CD4-positive, alpha-beta T cell treated with Interleukin-1 beta for 1 hour (primary cell): ENCODE measurements at regions not wholly inside any gene's neighbourhood (a gene's known extent, or its start where the extent isn't known, plus 50 kb on each side); places are given as distances from the start of the nearest gene placed in this dataset.
"Not testable (repeated sequence)": the region's sequence is repeated elsewhere in the genome, so short reads cannot be mapped to it uniquely, and the experiment has no call there.

Experiments used
- DNase-seq, 2 donors: peaks; one replicate each; pipeline ENCODE4 v3.0.0-alpha.2; 2020 to 2022

DNA sequence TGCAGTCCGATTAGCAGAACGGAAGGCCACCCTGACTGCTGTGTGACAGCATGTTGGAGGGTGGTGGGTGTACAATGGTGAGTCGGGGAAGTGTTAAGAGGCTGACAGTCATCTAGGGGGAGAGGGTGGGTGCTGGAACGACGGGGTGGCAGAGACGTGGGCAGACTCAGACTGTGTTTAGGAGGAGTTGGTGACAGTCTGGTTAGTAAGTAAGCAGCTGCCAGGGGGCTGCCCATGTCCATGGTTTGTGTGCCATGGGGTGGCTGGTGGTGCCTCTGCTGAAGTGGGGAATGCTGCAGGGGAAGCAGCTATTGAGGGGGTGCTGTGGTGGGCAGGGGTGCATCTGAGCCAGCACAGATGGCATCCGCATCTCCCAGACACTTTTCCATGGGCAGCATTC, 51.3 kb upstream of the BOD1 start:
- no peak for DNase-seq

DNA sequence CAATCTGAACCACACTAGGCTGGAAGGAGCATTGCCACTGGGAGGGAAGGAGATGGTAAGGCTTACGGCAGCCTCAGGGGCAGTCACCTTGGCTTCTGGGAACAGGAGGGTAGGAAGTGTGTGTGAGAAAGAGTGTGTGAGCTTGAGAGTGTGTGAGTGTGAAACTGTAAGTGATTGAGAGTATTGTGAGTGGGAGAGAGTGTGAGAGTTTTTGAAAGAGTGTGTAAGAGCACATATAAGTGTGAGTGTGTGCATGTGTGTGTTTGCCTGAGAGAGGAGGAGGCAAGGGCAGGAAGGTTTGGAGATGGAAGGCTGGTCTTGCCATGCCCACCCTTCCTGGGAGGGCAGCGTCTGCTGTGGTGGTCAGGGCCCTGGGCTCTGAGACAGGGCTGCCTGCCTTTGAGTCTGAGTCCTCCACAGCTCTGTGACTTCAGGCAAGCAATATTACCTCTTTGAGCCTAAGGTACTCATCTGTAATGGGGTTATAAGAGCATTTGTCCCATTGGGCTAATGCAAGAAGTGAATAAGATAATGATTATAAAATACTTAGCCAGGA, 51.9 kb upstream of the BOD1 start:
- no peak for DNase-seq

DNA sequence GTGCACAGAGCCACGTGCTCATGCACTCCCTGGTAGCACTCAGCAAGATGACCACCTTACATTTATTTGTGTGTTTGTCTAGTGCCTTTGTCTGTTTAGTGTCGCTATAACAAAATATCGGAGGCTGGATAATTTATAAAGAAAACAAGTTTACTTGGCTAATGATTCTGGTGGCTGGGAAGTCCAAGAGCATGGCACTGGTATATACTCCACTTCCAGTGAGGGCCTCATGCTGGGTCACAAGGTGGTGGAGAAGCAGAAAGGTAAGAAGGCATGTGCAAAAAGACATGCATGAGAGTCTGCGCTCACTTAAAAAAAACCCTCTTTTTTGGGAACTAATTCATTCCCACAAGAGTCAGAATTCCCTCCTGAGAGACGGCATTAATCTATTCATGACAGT, 52.5 kb upstream of the BOD1 start:
- no peak for DNase-seq

- DNase-seq = no peak
These were observed 53.0 kb upstream of the BOD1 start for GRCh38 chr5:173669483-173669882.

GRCh38 chr5:173670130-173670651, 53.7 kb upstream of the BOD1 start:
- DNase-seq = no peak

DNA sequence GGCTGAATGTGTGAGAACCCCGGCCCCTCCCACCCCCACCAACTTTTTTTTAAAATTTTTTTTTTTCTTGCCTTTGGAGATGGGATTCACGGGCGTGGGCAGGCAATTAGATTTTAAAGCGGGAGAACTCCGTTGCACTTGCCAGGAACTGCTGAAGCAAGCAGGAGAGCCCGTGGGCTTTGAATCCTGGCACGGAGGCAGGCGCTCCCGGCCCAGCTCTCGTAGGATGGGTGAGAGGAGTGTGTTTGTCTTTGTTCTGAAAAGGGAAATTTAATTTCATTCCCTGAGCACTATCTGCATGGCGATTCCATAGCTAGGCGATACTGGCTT, 54.3 kb upstream of the BOD1 start:
- DNase-seq = no peak

GRCh38 chr5:173671121-173671949, 54.9 kb upstream of the BOD1 start:
- no peak for DNase-seq

GRCh38 chr5:173672166-173672565, 55.7 kb upstream of the BOD1 start:
- DNase-seq = no peak

GRCh38 chr5:173672891-173673290, 56.4 kb upstream of the BOD1 start:
- no peak for DNase-seq

- DNase-seq = no peak
These were observed 57.0 kb upstream of the BOD1 start for GRCh38 chr5:173673295-173674101.

DNA sequence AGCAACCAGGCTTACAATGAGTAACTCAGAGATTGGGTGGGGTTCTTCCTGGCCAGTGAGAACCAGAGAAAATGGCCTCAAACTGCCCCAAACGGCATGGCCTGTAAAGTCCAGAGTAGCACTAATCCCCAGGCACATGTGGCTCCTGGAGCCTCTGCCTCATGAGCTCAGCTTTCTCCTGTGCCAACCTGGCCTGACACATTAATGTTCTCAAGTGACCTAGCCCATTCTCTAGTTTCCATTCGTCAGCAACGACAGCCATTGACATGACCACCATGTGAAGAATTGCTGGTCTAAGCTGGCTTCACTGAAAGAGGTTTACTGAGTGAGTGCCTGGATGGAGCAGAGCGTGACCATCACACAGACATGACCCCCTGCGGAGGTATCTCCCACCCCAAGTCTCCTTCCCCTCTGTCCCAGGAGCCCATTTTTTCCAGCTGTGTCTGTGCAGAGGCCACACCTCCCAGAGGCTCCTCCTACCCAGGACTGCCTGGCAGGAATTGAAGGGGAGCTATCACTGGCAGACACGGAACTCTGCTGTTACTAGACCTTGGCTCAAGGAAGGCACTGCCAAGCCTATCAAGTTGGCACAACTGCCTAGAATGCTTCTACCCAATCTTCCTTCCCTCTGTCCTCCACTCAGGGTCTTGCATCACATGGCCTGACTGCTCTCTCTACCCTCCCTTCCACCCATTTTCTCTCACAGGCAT, 59.0 kb upstream of the BOD1 start:
- no peak for DNase-seq

- no peak for DNase-seq
These were observed 59.9 kb upstream of the BOD1 start for GRCh38 chr5:173676375-173676774.

DNA sequence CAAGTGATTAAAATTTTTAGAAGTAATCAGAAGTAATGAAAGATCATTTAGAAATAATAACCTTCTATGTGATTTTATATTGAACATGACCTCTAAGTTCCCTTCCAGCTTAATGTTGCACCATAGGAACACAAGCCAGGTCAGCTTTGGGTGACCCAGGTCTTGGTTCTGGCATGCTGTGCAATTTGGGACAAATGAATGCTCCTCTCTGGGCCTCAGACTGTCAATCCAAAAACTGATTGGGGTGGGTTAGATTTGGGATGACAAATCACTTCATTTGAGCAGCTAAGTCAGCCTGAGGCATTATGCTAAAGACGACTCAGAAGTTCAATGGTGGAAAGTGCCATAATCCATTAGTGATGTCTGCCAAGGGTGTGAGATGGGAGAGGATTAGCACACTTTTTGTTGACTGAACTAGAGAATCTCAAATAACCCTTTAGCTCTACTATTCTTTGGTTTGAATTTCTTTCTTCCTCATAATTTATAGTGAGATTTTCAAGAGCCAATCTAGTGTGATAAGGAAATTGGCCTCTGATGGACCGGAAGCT, 60.7 kb upstream of the BOD1 start:
- no peak for DNase-seq

GRCh38 chr5:173679909-173680630, 63.6 kb upstream of the BOD1 start:
- no peak for DNase-seq

DNA sequence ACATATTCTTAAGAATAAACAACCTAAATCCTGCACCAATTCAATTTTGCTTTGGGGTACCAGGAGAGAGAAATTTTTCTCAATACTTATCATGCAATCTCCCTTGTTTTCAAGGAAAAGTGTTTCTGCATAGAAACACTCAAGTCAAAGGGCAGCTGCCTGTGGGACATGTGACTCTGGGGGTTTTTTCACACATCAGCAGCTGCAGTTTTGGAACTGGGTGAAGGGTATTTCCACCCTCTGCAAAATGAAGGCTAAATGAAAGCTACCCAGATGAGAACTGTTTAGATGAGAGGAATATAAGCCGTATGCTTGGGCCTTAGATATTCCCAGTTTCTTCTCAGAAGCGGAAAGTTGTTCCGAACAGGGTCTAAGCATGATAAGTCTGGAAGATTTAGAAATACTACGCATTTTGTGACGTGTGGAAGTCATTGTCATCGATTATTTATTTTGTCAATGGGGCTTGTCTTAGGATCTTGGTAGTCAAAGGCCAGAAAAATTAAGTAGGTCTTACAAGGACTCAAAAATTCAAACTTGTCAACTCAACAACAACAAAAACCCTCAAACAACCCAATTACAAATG, 64.3 kb upstream of the BOD1 start:
- DNase-seq = peak in 1 of 2 donors; percentile 24

DNA sequence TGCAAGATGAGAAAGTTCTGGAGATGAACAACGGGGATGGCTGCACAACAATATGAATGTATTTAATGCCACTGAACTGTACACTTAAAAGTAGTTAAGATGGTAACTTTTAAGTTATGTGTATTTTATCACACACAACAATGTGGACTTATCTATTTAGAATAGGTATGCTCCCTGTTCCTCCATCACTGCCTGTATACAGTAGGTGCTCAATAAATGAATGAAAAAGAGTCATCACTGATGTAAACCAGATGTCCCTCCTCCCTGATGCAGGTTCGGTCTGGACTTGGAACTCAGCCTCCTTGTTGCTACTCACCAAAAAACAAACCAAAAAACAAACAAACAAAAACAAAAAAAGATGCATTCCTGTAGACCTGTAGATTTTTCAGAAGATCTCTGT, 65.9 kb upstream of the BOD1 start:
- no peak for DNase-seq

DNA sequence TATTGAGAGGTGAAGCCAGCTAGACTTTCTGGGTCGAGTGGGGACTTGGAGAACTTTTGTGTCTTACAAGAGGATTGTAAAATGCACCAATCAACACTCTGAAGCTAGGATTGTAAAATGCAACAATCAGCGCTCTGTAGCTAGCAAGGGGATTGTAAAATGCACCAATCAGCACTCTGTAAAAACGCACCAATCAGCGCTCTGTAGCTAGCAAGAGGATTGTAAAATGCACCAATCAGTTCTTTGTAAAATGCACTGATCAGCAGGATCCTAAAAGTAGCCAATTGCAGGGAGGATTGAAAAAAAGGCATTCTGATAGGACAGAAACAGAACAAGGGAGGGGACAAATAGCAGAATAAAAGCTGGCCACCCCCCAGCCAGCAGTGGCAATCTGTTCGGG, 68.1 kb upstream of the BOD1 start:
- not testable (repeated sequence) for DNase-seq

- DNase-seq = no peak
These were observed 70.5 kb upstream of the BOD1 start for GRCh38 chr5:173686950-173687349.

GRCh38 chr5:173688703-173689102, 72.3 kb upstream of the BOD1 start:
- DNase-seq = no peak

- no peak for DNase-seq
These were observed 72.8 kb upstream of the BOD1 start for GRCh38 chr5:173689171-173689736.

DNA sequence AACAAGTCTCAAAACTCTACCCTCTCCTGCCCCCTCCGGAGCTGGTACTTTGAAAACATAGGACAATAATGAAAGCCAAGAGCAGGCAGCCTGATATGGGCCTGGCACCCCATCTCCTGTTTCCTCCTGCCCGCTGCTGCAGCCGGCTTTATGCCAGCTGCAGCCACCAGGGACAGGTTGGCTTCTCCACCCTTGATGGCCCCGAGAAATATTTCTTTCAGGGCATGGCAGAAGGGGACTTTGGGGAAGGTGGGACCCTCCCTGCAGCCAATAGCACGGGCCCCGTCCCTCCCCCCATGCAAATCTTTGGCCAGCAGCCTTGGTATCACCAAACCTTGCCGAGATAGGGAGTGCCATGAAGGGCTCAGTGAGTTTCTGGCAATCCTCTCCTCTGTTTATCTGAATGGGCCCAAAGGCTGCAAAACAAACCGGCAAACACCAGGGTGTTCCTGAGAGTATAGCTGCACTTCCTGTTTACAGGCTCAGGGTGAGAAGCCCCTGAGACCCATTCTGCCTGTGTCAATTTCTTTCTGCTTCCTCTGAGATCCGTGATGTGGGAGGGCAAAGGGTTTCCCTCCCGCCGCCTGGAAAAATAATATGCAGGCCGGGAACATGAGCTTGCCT, 73.4 kb upstream of the BOD1 start:
- DNase-seq = peak; percentile 4 to 9
